Ectodermal cell (in vitro differentiated cells): ENCODE measurements at regions not wholly inside any gene's neighbourhood (a gene's known extent, or its start where the extent isn't known, plus 50 kb on each side); places are given as distances from the start of the nearest gene placed in this dataset.

ENCODE experiments used
- H3K27ac ChIP-seq: 2 replicates; pipeline ENCODE4 v1.7.0; 2013; ENCODE audit warnings: mild to moderate bottlenecking, low read depth, low read length; ENCODE audit not compliant: insufficient read depth, poor library complexity, severe bottlenecking
- H3K27me3 ChIP-seq: 2 replicates; pipeline ENCODE4 v1.7.0; 2013; ENCODE audit warnings: mild to moderate bottlenecking, low read length; ENCODE audit not compliant: insufficient read depth, control insufficient read depth, poor library complexity, severe bottlenecking
- H3K36me3 ChIP-seq: one replicate; pipeline ENCODE4 v1.7.0; 2013; ENCODE audit warnings: low read length; ENCODE audit not compliant: control insufficient read depth, insufficient read depth
- H3K4me1 ChIP-seq: one replicate; pipeline ENCODE4 v1.7.0; 2013; ENCODE audit warnings: low read length; ENCODE audit not compliant: control insufficient read depth, insufficient read depth
- H3K4me3 ChIP-seq: 2 replicates; pipeline ENCODE4 v1.7.0; 2013; ENCODE audit warnings: low read depth, low read length, control low read depth; ENCODE audit not compliant: insufficient read depth
- H3K9me3 ChIP-seq: 2 replicates; pipeline ENCODE4 v1.7.0; 2013; ENCODE audit warnings: mild to moderate bottlenecking, low read length, moderate library complexity; ENCODE audit not compliant: control insufficient read depth
- WGBS, 2 experiments: methylation state at CpG; one replicate each; pipeline ENCODE4 v1.1.7; 2013; ENCODE audit warnings: missing lambda C conversion rate in 2 of 2; 5-methylcytosine and 5-hydroxymethylcytosine counted together

DNA sequence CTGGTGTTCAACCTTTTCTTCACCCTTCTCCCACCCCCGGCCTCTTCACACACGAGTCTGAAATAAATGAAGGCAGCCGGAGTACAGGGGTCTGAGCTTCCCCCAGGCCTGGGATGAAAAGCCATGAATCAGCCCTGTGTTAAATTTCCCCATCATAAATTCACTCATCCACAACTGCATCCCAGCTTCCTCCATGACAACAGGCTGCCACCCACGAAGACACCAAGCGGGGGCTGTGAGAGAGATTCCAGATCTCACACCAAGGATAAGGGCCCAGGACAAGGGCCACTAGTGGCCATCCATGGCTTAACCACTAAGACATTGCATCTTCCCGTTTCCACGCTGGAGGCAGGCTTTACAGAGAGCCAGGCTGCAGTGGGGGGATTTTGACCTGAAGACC is 93.9 kb upstream of the NCOR2 start:
- H3K36me3 ChIP-seq = no peaks in the 10 kb centered on the region
- H3K27ac ChIP-seq = no peak overlapping the region
- no peaks in the 10 kb centered on the region for H3K27me3 ChIP-seq
- peaks cover 8% of the 10 kb centered on the region for H3K4me1 ChIP-seq
- H3K4me3 ChIP-seq = no peak overlapping the region
- H3K9me3 ChIP-seq = no peaks in the 10 kb centered on the region
- 79 to 80% methylated on average over 7 of the region's 7 CpGs for WGBS, 2 experiments

- 87 to 88% methylated on average over 20 of the region's 20 CpGs for WGBS, 2 experiments
- H3K4me3 ChIP-seq = no peak overlapping the region
- no peaks in the 10 kb centered on the region for H3K36me3 ChIP-seq
- H3K4me1 ChIP-seq = peaks cover 11% of the 10 kb centered on the region
- H3K9me3 ChIP-seq = no peaks in the 10 kb centered on the region
- peaks cover 2% of the 10 kb centered on the region for H3K27me3 ChIP-seq
- H3K27ac ChIP-seq = no peak overlapping the region
Observed at GRCh38 chr12:124660851-124661250, 93.4 kb upstream of the NCOR2 start.

DNA sequence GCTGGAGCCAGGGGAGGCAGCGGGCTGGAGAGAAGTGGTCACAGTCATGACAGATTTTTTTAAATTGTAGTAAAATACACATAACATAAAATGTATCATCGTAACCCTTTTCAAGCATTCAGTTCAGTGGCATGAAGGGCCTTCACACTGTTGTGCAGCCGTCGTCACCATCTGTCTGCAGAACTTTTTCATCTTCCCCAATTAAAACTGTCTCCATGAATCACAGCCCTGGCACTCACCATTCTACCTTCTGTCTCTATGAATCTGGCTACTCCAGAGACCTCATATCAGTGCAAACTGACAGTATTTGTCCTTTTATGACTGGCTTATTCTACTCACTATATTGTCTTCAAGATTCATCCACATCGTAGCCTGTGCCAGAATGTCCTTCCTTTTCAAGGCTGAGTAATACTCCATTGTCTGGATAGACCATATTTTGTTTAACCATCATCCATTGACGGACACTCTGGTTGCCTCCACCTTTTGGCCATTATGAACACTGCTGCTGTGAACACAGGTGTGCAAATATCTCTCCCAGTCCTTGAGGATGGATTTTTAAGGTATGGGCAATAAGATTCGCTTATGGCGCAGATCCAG is 91.5 kb upstream of the NCOR2 start:
- H3K27me3 ChIP-seq = peaks cover 4% of the 10 kb centered on the region

GRCh38 chr12:124658302-124658701 is 90.9 kb upstream of the NCOR2 start:
- Histone ChIP-seq H3K4me1 (peaks cover 11% of the 10 kb centered on the region), H3K9me3 (no peaks in the 10 kb centered on the region), H3K27me3 (peaks cover 4% of the 10 kb centered on the region), H3K27ac (no peak overlapping the region), H3K36me3 (no peaks in the 10 kb centered on the region), H3K4me3 (no peak overlapping the region)
- 92 to 93% methylated on average over 4 of the region's 4 CpGs for WGBS, 2 experiments

More for the DNA sequence above, 91.5 kb upstream of the NCOR2 start:
- H3K4me3 ChIP-seq = no peak overlapping the region
- H3K36me3 ChIP-seq = no peaks in the 10 kb centered on the region
- no peak overlapping the region for H3K27ac ChIP-seq
- H3K4me1 ChIP-seq = peaks cover 17% of the 10 kb centered on the region
- no peaks in the 10 kb centered on the region for H3K9me3 ChIP-seq
- WGBS, 2 experiments = 91 to 95% methylated on average over 8 of the region's 8 CpGs

- Histone ChIP-seq H3K27me3 (peaks cover 4% of the 10 kb centered on the region), H3K4me3 (no peak overlapping the region), H3K4me1 (peaks cover 10% of the 10 kb centered on the region), H3K9me3 (no peaks in the 10 kb centered on the region), H3K36me3 (no peaks in the 10 kb centered on the region), H3K27ac (no peak overlapping the region)
- WGBS, 2 experiments = 71 to 74% methylated on average over 8 of the region's 8 CpGs
Observed at GRCh38 chr12:124656947-124657434, 89.6 kb upstream of the NCOR2 start.

GRCh38 chr12:124655698-124656516 is 88.5 kb upstream of the NCOR2 start:
- peaks cover 10% of the 10 kb centered on the region for H3K4me1 ChIP-seq
- H3K27ac ChIP-seq = no peak overlapping the region
- peaks cover 4% of the 10 kb centered on the region for H3K27me3 ChIP-seq
- no peak overlapping the region for H3K4me3 ChIP-seq
- no peaks in the 10 kb centered on the region for H3K9me3 ChIP-seq
- no peaks in the 10 kb centered on the region for H3K36me3 ChIP-seq
- WGBS, 2 experiments = 24 to 29% methylated on average over 20 of the region's 20 CpGs

DNA sequence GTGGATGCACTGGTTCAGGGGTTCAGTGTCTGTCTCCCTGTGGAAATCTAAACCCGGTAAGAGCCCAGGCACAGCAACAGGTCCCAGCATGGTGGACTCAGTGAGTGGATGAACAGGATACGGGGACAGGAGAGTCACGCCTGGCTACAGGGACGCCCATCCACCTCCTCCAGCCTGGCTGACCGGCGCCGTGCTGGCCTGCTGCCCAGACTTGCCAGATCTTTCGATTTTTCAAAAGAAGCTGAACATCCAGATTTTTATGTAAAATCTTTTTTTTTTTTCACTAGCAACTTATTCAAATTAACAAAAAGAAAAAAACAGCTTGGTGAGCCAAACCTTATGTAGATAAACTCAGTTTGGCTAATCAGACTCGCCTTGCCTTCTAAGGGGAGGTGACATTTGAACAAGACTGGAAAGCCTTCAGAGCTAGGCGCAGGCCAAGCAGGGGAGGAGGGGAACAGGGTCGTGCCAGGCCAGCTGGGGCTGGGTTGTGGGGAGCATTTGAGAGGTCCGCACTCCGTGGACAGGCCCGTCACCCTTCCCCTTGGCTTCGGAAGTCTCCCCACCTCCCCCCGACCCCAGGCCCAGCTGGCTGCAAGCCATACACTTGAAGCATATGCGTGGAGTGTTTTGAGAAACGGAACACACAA is 87.8 kb upstream of the NCOR2 start:
- Histone ChIP-seq H3K36me3 (no peaks in the 10 kb centered on the region), H3K9me3 (no peaks in the 10 kb centered on the region), H3K27ac (no peak overlapping the region), H3K4me1 (peaks cover 10% of the 10 kb centered on the region), H3K27me3 (peaks cover 4% of the 10 kb centered on the region), H3K4me3 (no peak overlapping the region)
- 54 to 57% methylated on average over 18 of the region's 18 CpGs for WGBS, 2 experiments

DNA sequence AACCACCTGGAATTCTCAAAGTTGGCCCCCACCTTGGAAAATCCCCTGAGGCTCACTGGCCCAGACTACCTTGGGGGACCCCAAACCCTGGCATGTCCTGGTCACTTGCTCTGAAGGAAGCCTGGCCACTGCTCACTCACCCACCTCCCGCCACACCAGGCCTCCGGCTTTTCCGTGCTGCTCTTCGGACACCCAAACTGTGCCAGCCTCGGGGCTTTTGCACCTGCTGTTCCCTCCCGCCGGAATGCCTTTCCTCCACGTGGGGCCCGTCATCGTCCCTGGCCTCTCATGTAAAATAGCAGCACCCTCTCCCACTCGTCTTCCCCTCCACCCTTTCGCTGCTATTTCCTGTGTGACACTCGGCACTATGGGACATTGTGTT is 87.2 kb upstream of the NCOR2 start:
- Histone ChIP-seq H3K4me3 (no peak overlapping the region), H3K9me3 (no peaks in the 10 kb centered on the region), H3K36me3 (no peaks in the 10 kb centered on the region), H3K27ac (no peak overlapping the region), H3K4me1 (peaks cover 10% of the 10 kb centered on the region), H3K27me3 (peaks cover 4% of the 10 kb centered on the region)
- WGBS, 2 experiments = 86 to 87% methylated on average over 13 of the region's 13 CpGs

GRCh38 chr12:124653169-124653931 is 85.9 kb upstream of the NCOR2 start:
- Histone ChIP-seq H3K9me3 (peaks cover 3% of the 10 kb centered on the region), H3K4me1 (peaks cover 10% of the 10 kb centered on the region), H3K27ac (no peak overlapping the region), H3K36me3 (no peaks in the 10 kb centered on the region), H3K4me3 (no peak overlapping the region), H3K27me3 (peaks cover 4% of the 10 kb centered on the region)
- 77 to 78% methylated on average over 18 to 19 of the region's 19 CpGs for WGBS, 2 experiments
